Gastroesophageal sphincter (tissue), 3 donors: ENCODE measurements at regions not wholly inside any gene's neighbourhood (a gene's known extent, or its start where the extent isn't known, plus 50 kb on each side); places are given as distances from the start of the nearest gene placed in this dataset.

Experiments
- CTCF ChIP-seq, 4 experiments: fragments of 200-600 bp in 2 of 4; fragments of 450-650 bp in 2 of 4; sonication (generic) in 1 of 4; IDR thresholded peaks; one replicate each; pipeline ENCODE4 v1.5.1; 2017 to 2019; ENCODE audit warnings: antibody characterized with exemption in 4 of 4, mild to moderate bottlenecking in 2 of 4, moderate library complexity in 2 of 4
- EP300 ChIP-seq: sonication (generic); formaldehyde crosslinking; IDR thresholded peaks from one replicate; pipeline ENCODE4 v1.6.1; 2017; ENCODE audit warnings: antibody characterized with exemption, mild to moderate bottlenecking
- POLR2A ChIP-seq, 2 donors: fragments of 450-650 bp; IDR thresholded peaks; one replicate each; pipeline ENCODE4 v1.6.1; 2017; ENCODE audit warnings: antibody characterized with exemption in 2 of 2, mild to moderate bottlenecking in 2 of 2, moderate library complexity in 1 of 2
- POLR2AphosphoS5 ChIP-seq: sonication (generic); formaldehyde crosslinking; IDR thresholded peaks from one replicate; pipeline ENCODE4 v1.6.1; 2017; ENCODE audit warnings: antibody characterized with exemption

- TF ChIP-seq CTCF (IDR thresholded peaks at IDR 0.05) (no peak), POLR2AphosphoS5 (no peak), POLR2A (IDR thresholded peaks at IDR 0.05) (no peak), EP300 (no peak)
These were observed 517.7 kb downstream of the RERGL start for GRCh38 chr12:17572250-17572649.
